ENCODE measurements at regions not wholly inside any gene's neighbourhood (a gene's known extent, or its start where the extent isn't known, plus 50 kb on each side); places are given as distances from the start of the nearest gene placed in this dataset.

DNA sequence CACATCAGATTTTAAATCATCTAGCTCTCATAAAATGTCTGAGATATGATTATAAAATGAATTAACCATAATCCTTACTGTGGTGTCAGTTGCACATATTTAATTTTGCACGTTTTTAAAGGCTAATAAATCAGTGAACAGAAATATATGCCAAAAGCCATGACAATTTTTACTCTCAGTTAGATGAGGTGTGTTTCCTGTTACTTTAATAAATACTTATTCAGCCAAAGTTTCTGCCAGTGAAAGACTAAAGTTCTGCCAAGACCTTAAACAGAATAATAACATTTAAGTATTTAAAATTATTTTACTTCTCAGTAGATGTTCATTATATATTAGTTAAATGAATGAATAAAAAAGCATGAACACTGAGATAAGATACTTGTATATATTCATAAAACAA lies 1150.1 kb downstream of the NAALADL2 start:
- in situ Hi-C loops (cut with HindIII; ENCODE audit: low pct_ligation_motif_present, low sequenced_read_pairs): no loop called here
- no peak overlapping the region for H3K4me3 ChIP-seq (ENCODE audit: low read depth, low read length)
- no peaks in the 10 kb centered on the region for H3K27me3 ChIP-seq (replicated peaks)
- H3K36me3 ChIP-seq (replicated peaks): no peaks in the 10 kb centered on the region
- no peak for TF ChIP-seq CTCF (IDR thresholded peaks at IDR 0.05; ENCODE audit: low read depth, low read length, missing control alignments)
- DNase-seq: no peak
- H3K27ac ChIP-seq: no peak overlapping the region

DNA sequence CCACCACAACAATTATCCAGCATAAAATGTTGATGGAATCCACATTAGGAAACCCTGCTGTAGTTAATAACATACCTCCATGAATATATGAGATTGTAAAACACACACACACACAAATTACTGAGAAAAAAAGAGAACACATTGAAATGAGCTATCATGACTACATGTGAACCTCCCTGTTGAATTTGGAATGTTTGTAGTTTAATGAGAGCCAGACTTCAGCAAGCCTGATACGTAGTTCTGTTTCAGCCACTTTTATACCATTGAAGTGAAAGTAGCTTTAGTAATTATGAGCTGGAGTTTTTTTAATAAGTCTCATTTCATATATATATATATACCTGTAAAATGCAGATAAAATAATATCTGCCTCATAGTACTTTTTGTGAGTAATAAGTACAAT lies 1146.4 kb downstream of the NAALADL2 start:
- no peak overlapping the region for H3K27ac ChIP-seq
- in situ Hi-C loops (cut with HindIII; ENCODE audit: low pct_ligation_motif_present, low sequenced_read_pairs): no loop called here

GRCh38 chr3:175989161-175989560 lies 1130.0 kb downstream of the NAALADL2 start:
- in situ Hi-C loops (cut with HindIII; ENCODE audit: low pct_ligation_motif_present, low sequenced_read_pairs): no loop called here
- Histone ChIP-seq H3K27me3 (replicated peaks) (no peaks in the 10 kb centered on the region), H3K4me3 (ENCODE audit: low read depth, low read length) (no peak overlapping the region), H3K27ac (no peak overlapping the region), H3K36me3 (replicated peaks) (no peaks in the 10 kb centered on the region)
- no peak for TF ChIP-seq CTCF (IDR thresholded peaks at IDR 0.05; ENCODE audit: low read depth, low read length, missing control alignments)
- DNase-seq: no peak

More for the DNA sequence above, 1146.4 kb downstream of the NAALADL2 start:
- Histone ChIP-seq H3K36me3 (replicated peaks) (no peaks in the 10 kb centered on the region), H3K4me3 (ENCODE audit: low read depth, low read length) (no peak overlapping the region), H3K27me3 (replicated peaks) (no peaks in the 10 kb centered on the region)
- no peak for DNase-seq
- TF ChIP-seq CTCF (IDR thresholded peaks at IDR 0.05; ENCODE audit: low read depth, low read length, missing control alignments): no peak

DNA sequence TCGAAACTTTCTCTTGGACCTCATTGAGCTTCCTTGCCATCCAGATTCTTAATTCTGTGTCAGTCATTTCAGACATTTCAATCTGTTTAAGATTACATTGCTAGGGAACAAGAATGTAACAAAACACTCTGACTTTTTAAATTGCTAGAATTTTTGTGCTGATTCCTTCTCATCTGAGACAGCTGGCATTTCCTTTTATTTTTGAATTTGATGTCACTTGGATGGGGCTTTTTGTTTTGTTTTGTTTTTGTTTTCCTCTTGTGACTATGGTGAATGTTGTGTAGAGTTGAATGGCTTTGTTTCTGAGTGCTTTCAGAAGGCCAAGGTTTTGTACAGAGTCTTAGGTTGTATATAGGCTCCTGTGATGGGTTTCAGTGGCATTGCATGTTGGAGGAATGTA lies 1129.3 kb downstream of the NAALADL2 start:
- in situ Hi-C loops (cut with HindIII; ENCODE audit: low pct_ligation_motif_present, low sequenced_read_pairs): no loop called here
- Histone ChIP-seq H3K27me3 (replicated peaks) (no peaks in the 10 kb centered on the region), H3K27ac (no peak overlapping the region), H3K36me3 (replicated peaks) (no peaks in the 10 kb centered on the region), H3K4me3 (ENCODE audit: low read depth, low read length) (no peak overlapping the region)
- no peak for TF ChIP-seq CTCF (IDR thresholded peaks at IDR 0.05; ENCODE audit: low read depth, low read length, missing control alignments)
- DNase-seq: no peak

DNA sequence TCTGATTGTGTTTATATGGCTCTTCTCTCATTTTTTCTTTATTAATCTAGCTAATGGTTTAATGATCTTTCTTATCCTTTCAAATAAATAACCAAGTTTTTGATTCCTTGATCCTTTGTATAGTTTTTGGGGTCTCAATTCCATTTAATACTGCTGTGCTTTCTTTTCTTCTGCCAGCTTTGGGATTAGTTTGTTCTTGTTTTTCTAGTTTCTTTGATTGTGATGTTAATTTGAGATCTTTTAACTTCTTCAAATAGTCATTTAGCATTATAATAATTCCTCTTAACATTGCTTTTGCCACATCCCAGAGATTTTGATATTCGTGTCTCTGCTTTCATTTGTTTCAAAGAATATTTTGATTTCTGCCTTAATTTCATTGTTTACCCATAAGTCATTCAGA lies 1126.6 kb downstream of the NAALADL2 start:
- Histone ChIP-seq H3K4me3 (ENCODE audit: low read depth, low read length) (no peak overlapping the region), H3K36me3 (replicated peaks) (no peaks in the 10 kb centered on the region), H3K27ac (no peak overlapping the region), H3K27me3 (replicated peaks) (no peaks in the 10 kb centered on the region)
- in situ Hi-C loops (cut with HindIII; ENCODE audit: low pct_ligation_motif_present, low sequenced_read_pairs): no loop called here
- TF ChIP-seq CTCF (IDR thresholded peaks at IDR 0.05; ENCODE audit: low read depth, low read length, missing control alignments): no peak
- no peak for DNase-seq

- H3K27me3 ChIP-seq (replicated peaks): no peaks in the 10 kb centered on the region
- DNase-seq: no peak
- in situ Hi-C loops (cut with HindIII; ENCODE audit: low pct_ligation_motif_present, low sequenced_read_pairs): no loop called here
Observed at GRCh38 chr3:175983379-175983778, 1124.2 kb downstream of the NAALADL2 start.

More at GRCh38 chr3:175983379-175983778, 1124.2 kb downstream of the NAALADL2 start:
- no peak overlapping the region for H3K27ac ChIP-seq
- H3K36me3 ChIP-seq (replicated peaks): no peaks in the 10 kb centered on the region
- no peak for TF ChIP-seq CTCF (IDR thresholded peaks at IDR 0.05; ENCODE audit: low read depth, low read length, missing control alignments)
- no peak overlapping the region for H3K4me3 ChIP-seq (ENCODE audit: low read depth, low read length)
